ENCODE measurements at regions not wholly inside any gene's neighbourhood (a gene's known extent, or its start where the extent isn't known, plus 50 kb on each side); places are given as distances from the start of the nearest gene placed in this dataset.
A peak's percentile ranks its signal among the peaks of the same experiment; 100 is the strongest.
"Not testable (repeated sequence)": the region's sequence is repeated elsewhere in the genome, so short reads cannot be mapped to it uniquely, and the experiment has no call there.

DNA sequence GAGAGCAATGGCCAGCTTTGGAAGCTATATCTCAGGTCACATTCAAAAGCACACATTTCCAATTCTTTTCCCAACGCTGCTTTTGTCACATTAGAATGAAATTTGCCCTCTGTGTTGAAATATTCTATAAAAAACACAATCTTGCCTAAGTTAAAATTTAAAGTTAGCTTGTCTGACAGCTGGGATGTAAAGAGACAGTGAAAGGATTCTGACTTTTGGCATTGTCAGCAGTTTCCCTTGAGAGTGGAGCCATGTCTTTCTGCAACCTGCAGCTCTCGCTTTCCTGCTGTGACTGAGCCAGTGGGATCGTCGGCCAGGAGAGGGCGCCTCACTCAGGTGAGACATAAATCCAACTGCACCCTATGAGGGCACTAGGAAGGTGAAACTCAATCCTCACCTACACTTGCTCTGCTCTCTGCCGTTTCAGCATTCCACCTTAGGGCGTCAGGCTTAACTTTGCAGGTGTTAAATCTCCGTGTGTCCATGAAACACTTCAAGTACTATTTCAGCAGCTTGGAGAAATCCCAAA, 537.9 kb downstream of the TUBA3C start:
- H3K9me3 Mint-ChIP-seq: peaks cover 19% of the 10 kb centered on the region
- H3K27ac Mint-ChIP-seq; H3K4me3 Mint-ChIP-seq; H3K4me1 Mint-ChIP-seq; H3K36me3 Mint-ChIP-seq; H3K27me3 Mint-ChIP-seq (ENCODE audit: low read depth); DNase-seq (ENCODE audit: low spot score in 2 of 2, unreplicated experiment in 2 of 2): not testable (repeated sequence)

- H3K4me3 Mint-ChIP-seq; H3K4me1 Mint-ChIP-seq; DNase-seq (ENCODE audit: low spot score in 2 of 2, unreplicated experiment in 2 of 2); H3K36me3 Mint-ChIP-seq; H3K27ac Mint-ChIP-seq; H3K27me3 Mint-ChIP-seq (ENCODE audit: low read depth): not testable (repeated sequence)
- H3K9me3 Mint-ChIP-seq: peaks cover 22% of the 10 kb centered on the region
These were observed 552.7 kb downstream of the TUBA3C start for GRCh38 chr13:18628928-18629327.

DNA sequence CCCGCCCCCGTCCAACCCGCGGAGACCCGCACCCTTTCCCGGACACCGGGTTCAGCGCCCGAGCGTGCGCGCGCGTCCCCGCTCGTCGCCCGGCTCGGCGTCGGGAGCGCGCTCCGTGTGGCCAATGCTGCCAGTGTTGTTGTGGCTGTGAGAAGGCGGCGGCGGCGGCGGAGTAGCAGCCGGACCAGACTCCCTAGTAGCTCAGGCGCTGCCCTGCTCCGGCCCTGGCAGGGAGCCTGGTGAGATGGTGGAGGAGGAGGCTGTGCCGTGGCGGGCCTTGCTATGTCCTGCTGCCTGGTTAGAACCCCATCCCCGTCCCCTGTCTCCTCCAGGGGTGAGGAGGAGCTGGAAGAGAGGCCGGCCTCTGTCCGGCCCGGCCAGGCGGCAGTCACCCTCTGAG, 553.2 kb downstream of the TUBA3C start:
- Mint-ChIP-seq H3K4me3 (no peak overlapping the region), H3K36me3 (no peaks in the 10 kb centered on the region), H3K4me1 (no peaks in the 10 kb centered on the region), H3K27ac (no peak overlapping the region), H3K9me3 (peaks cover 17% of the 10 kb centered on the region), H3K27me3 (ENCODE audit: low read depth) (no peaks in the 10 kb centered on the region)
- TF ChIP-seq, protein P1, sequence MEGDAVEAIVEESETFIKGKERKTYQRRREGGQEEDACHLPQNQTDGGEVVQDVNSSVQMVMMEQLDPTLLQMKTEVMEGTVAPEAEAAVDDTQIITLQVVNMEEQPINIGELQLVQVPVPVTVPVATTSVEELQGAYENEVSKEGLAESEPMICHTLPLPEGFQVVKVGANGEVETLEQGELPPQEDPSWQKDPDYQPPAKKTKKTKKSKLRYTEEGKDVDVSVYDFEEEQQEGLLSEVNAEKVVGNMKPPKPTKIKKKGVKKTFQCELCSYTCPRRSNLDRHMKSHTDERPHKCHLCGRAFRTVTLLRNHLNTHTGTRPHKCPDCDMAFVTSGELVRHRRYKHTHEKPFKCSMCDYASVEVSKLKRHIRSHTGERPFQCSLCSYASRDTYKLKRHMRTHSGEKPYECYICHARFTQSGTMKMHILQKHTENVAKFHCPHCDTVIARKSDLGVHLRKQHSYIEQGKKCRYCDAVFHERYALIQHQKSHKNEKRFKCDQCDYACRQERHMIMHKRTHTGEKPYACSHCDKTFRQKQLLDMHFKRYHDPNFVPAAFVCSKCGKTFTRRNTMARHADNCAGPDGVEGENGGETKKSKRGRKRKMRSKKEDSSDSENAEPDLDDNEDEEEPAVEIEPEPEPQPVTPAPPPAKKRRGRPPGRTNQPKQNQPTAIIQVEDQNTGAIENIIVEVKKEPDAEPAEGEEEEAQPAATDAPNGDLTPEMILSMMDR (IDR thresholded peaks at IDR 0.05; ENCODE audit: unreplicated experiment): no peak
- no peak for DNase-seq (ENCODE audit: low spot score in 2 of 2, unreplicated experiment in 2 of 2)

DNA sequence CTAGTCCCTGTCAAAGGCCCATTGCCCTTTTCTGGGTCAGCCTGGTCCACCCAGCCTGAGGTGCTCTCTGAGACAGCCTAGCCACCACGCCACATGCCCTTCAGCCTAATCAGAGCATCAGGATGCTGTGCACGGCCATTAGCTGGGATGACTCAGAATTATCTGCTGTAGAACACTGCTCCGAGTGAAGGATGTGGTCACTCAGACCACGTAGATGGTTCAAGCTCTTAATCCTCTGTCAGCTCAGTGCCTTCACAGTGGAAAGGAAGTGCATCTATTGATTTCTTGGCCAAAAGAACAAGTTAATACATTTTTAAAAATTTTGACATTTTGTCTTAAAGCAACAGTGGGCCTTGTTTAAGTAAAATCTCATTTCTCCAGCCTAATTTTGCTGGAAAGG, 557.6 kb downstream of the TUBA3C start:
- not testable (repeated sequence) for H3K27me3 Mint-ChIP-seq (ENCODE audit: low read depth); H3K27ac Mint-ChIP-seq; H3K4me1 Mint-ChIP-seq; H3K4me3 Mint-ChIP-seq; DNase-seq (ENCODE audit: low spot score in 2 of 2, unreplicated experiment in 2 of 2); H3K9me3 Mint-ChIP-seq; H3K36me3 Mint-ChIP-seq

- H3K4me1 Mint-ChIP-seq; H3K36me3 Mint-ChIP-seq; DNase-seq (ENCODE audit: low spot score in 2 of 2, unreplicated experiment in 2 of 2); H3K27me3 Mint-ChIP-seq (ENCODE audit: low read depth); H3K4me3 Mint-ChIP-seq; H3K27ac Mint-ChIP-seq; H3K9me3 Mint-ChIP-seq: not testable (repeated sequence)
These were observed 563.2 kb downstream of the TUBA3C start for GRCh38 chr13:18618442-18618841.

- H3K4me1 Mint-ChIP-seq; H3K4me3 Mint-ChIP-seq; H3K27ac Mint-ChIP-seq; DNase-seq (ENCODE audit: low spot score in 2 of 2, unreplicated experiment in 2 of 2); H3K36me3 Mint-ChIP-seq; H3K27me3 Mint-ChIP-seq (ENCODE audit: low read depth): not testable (repeated sequence)
- peaks cover 12% of the 10 kb centered on the region for H3K9me3 Mint-ChIP-seq
These were observed 571.1 kb downstream of the TUBA3C start for GRCh38 chr13:18610476-18610875.

DNA sequence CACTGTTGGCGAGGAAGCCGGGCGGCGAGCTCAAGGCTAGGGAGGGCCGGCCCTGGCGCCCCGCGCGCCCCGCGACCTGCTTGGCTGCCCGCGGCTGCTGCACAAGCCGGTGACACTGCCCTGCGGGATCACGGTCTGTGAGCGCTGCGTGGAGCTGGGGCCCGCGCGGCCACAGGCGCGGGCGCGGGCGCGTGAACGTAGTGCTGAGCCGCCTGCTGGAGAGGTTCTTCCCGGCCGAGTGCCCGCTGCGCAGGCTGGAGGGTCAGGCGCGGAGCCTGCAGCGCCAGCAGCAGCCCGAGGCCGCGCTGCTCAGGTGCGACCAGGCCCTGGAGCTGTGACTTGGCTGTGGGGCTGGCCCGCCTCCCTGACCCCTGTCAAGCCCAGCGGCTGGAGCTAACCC, 572.3 kb downstream of the TUBA3C start:
- not testable (repeated sequence) for DNase-seq (ENCODE audit: low spot score in 2 of 2, unreplicated experiment in 2 of 2); H3K27ac Mint-ChIP-seq; H3K27me3 Mint-ChIP-seq (ENCODE audit: low read depth); H3K36me3 Mint-ChIP-seq; H3K4me1 Mint-ChIP-seq; H3K4me3 Mint-ChIP-seq
- H3K9me3 Mint-ChIP-seq: peaks cover 11% of the 10 kb centered on the region

GRCh38 chr13:18608851-18609250, 572.8 kb downstream of the TUBA3C start:
- H3K27me3 Mint-ChIP-seq (ENCODE audit: low read depth); DNase-seq (ENCODE audit: low spot score in 2 of 2, unreplicated experiment in 2 of 2); H3K4me3 Mint-ChIP-seq; H3K4me1 Mint-ChIP-seq; H3K36me3 Mint-ChIP-seq; H3K27ac Mint-ChIP-seq: not testable (repeated sequence)
- peaks cover 11% of the 10 kb centered on the region for H3K9me3 Mint-ChIP-seq

GRCh38 chr13:18600366-18600765, 581.3 kb downstream of the TUBA3C start:
- H3K9me3 Mint-ChIP-seq: peaks cover 13% of the 10 kb centered on the region
- H3K27ac Mint-ChIP-seq; H3K36me3 Mint-ChIP-seq; H3K4me1 Mint-ChIP-seq; H3K27me3 Mint-ChIP-seq (ENCODE audit: low read depth); DNase-seq (ENCODE audit: low spot score in 2 of 2, unreplicated experiment in 2 of 2); H3K4me3 Mint-ChIP-seq: not testable (repeated sequence)

GRCh38 chr13:18599791-18600211, 581.8 kb downstream of the TUBA3C start:
- not testable (repeated sequence) for H3K36me3 Mint-ChIP-seq; H3K27ac Mint-ChIP-seq; DNase-seq (ENCODE audit: low spot score in 2 of 2, unreplicated experiment in 2 of 2); H3K4me1 Mint-ChIP-seq; H3K4me3 Mint-ChIP-seq; H3K27me3 Mint-ChIP-seq (ENCODE audit: low read depth)
- TF ChIP-seq, protein P1 (IDR thresholded peaks at IDR 0.05; ENCODE audit: unreplicated experiment): peak; percentile 50
- peaks cover 14% of the 10 kb centered on the region for H3K9me3 Mint-ChIP-seq

DNA sequence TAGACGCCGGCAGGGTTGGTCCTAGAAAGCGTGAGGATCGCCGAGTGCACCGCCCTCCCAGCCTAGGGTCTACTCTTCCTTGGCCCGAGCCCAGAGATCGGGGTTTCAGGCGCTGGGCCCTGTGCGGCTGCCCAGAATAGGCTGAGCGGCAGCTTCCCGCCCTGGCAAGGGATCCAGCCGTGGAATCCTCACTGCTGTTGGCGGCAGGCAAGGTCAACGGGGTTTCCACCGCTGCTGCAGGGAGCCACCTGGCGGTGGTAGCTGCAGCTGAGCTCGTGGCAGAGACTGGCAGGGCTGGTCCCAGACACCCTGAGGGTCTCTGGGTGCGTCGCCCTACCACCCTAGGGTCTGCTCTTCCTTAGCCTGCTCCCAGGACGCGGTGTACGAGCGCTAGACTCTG, 583.1 kb downstream of the TUBA3C start:
- H3K36me3 Mint-ChIP-seq; H3K4me3 Mint-ChIP-seq; H3K4me1 Mint-ChIP-seq; H3K27me3 Mint-ChIP-seq (ENCODE audit: low read depth); DNase-seq (ENCODE audit: low spot score in 2 of 2, unreplicated experiment in 2 of 2); H3K27ac Mint-ChIP-seq: not testable (repeated sequence)
- H3K9me3 Mint-ChIP-seq: peaks cover 24% of the 10 kb centered on the region

GRCh38 chr13:18597940-18598339, 583.7 kb downstream of the TUBA3C start:
- H3K36me3 Mint-ChIP-seq; H3K27ac Mint-ChIP-seq; DNase-seq (ENCODE audit: low spot score in 2 of 2, unreplicated experiment in 2 of 2); H3K4me3 Mint-ChIP-seq; H3K27me3 Mint-ChIP-seq (ENCODE audit: low read depth); H3K4me1 Mint-ChIP-seq: not testable (repeated sequence)
- H3K9me3 Mint-ChIP-seq: peaks cover 24% of the 10 kb centered on the region

DNA sequence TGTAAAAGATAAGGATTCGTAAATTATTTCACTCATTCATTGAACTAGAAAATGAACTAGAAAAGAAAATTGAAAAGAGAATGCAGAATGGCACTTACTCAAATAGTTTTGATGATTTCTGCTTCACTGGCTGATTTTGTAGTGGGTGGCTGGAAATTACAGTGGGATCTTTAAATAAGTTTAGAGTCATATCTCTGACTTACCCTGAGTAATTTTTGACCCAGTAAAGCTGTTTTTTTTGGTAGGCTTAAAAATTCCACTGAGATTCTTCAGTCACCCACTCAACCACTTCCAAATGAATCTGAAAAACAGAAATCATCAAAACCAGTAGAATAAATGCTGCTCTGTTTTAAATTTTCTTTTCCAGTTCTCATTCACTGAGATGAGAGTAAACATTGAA, 604.5 kb downstream of the TUBA3C start:
- not testable (repeated sequence) for H3K9me3 Mint-ChIP-seq; H3K36me3 Mint-ChIP-seq; H3K27me3 Mint-ChIP-seq (ENCODE audit: low read depth); H3K27ac Mint-ChIP-seq; H3K4me3 Mint-ChIP-seq; DNase-seq (ENCODE audit: low spot score in 2 of 2, unreplicated experiment in 2 of 2); H3K4me1 Mint-ChIP-seq

Measured in mesothelial cell of epicardium (in vitro differentiated cells).